Osteocyte (in vitro differentiated cells): ENCODE measurements at regions not wholly inside any gene's neighbourhood (a gene's known extent, or its start where the extent isn't known, plus 50 kb on each side); places are given as distances from the start of the nearest gene placed in this dataset.

ENCODE experiments used
- DNase-seq: peaks from one replicate; pipeline ENCODE4 v3.0.0; 2021; ENCODE audit warnings: mixed read lengths; ENCODE audit not compliant: unreplicated experiment; ENCODE audit errors: extremely low spot score
- H3K27ac Mint-ChIP-seq: one replicate; pipeline ENCODE4 v1.8.0; 2021; ENCODE audit warnings: mild to moderate bottlenecking, mixed read lengths; ENCODE audit not compliant: unreplicated experiment
- H3K27me3 Mint-ChIP-seq: one replicate; pipeline ENCODE4 v1.8.0; 2021; ENCODE audit warnings: mixed read lengths; ENCODE audit not compliant: unreplicated experiment
- H3K36me3 Mint-ChIP-seq: one replicate; pipeline ENCODE4 v1.8.0; 2021; ENCODE audit warnings: mixed read lengths; ENCODE audit not compliant: unreplicated experiment
- H3K4me1 Mint-ChIP-seq: one replicate; pipeline ENCODE4 v1.8.0; 2021; ENCODE audit warnings: mixed read lengths; ENCODE audit not compliant: unreplicated experiment
- H3K4me3 Mint-ChIP-seq: one replicate; pipeline ENCODE4 v1.8.0; 2021; ENCODE audit warnings: mild to moderate bottlenecking, moderate library complexity, mixed read lengths; ENCODE audit not compliant: unreplicated experiment
- H3K9me3 Mint-ChIP-seq: one replicate; pipeline ENCODE4 v1.8.0; 2021; ENCODE audit warnings: mixed read lengths; ENCODE audit not compliant: unreplicated experiment
- CTCF ChIP-seq: fragments of 200-600 bp; sonication (generic); IDR thresholded peaks from 2 replicates; pipeline ENCODE4 v1.5.0; 2021; ENCODE audit warnings: antibody characterized with exemption, mild to moderate bottlenecking, moderate library complexity

- no peaks in the 10 kb centered on the region for H3K27me3 Mint-ChIP-seq
- peaks cover 16% of the 10 kb centered on the region for H3K4me1 Mint-ChIP-seq
- H3K36me3 Mint-ChIP-seq = no peaks in the 10 kb centered on the region
- DNase-seq = no peak
- H3K9me3 Mint-ChIP-seq = no peaks in the 10 kb centered on the region
- no peak for TF ChIP-seq CTCF
- H3K4me3 Mint-ChIP-seq = no peak overlapping the region
- H3K27ac Mint-ChIP-seq = no peak overlapping the region
Measured at GRCh38 chr11:106427736-106428135, 350.3 kb downstream of the AASDHPPT start.

GRCh38 chr11:106442032-106442431, 364.6 kb downstream of the AASDHPPT start:
- Mint-ChIP-seq H3K27me3 (no peaks in the 10 kb centered on the region), H3K4me1 (peaks cover 10% of the 10 kb centered on the region), H3K36me3 (no peaks in the 10 kb centered on the region), H3K9me3 (peaks cover 11% of the 10 kb centered on the region), H3K27ac (no peak overlapping the region), H3K4me3 (no peak overlapping the region)
- no peak for DNase-seq
- no peak for TF ChIP-seq CTCF

GRCh38 chr11:106446302-106446701, 368.8 kb downstream of the AASDHPPT start:
- H3K27ac Mint-ChIP-seq = no peak overlapping the region

GRCh38 chr11:106446955-106447354, 369.5 kb downstream of the AASDHPPT start:
- no peaks in the 10 kb centered on the region for H3K27me3 Mint-ChIP-seq
- peaks cover 9% of the 10 kb centered on the region for H3K9me3 Mint-ChIP-seq
- H3K36me3 Mint-ChIP-seq = no peaks in the 10 kb centered on the region
- no peak for DNase-seq
- no peak overlapping the region for H3K27ac Mint-ChIP-seq
- TF ChIP-seq CTCF = no peak
- peaks cover 5% of the 10 kb centered on the region for H3K4me1 Mint-ChIP-seq
- H3K4me3 Mint-ChIP-seq = no peak overlapping the region

More at GRCh38 chr11:106446302-106446701, 368.8 kb downstream of the AASDHPPT start:
- Mint-ChIP-seq H3K9me3 (peaks cover 11% of the 10 kb centered on the region), H3K4me1 (peaks cover 9% of the 10 kb centered on the region), H3K36me3 (no peaks in the 10 kb centered on the region), H3K27me3 (no peaks in the 10 kb centered on the region), H3K4me3 (no peak overlapping the region)
- DNase-seq = no peak
- TF ChIP-seq CTCF = no peak

- H3K27me3 Mint-ChIP-seq = no peaks in the 10 kb centered on the region
Measured at GRCh38 chr11:106447631-106448191, 370.2 kb downstream of the AASDHPPT start.

More at GRCh38 chr11:106447631-106448191, 370.2 kb downstream of the AASDHPPT start:
- Mint-ChIP-seq H3K27ac (no peak overlapping the region), H3K9me3 (peaks cover 6% of the 10 kb centered on the region), H3K36me3 (no peaks in the 10 kb centered on the region), H3K4me1 (peaks cover 3% of the 10 kb centered on the region), H3K4me3 (no peak overlapping the region)
- no peak for DNase-seq
- no peak for TF ChIP-seq CTCF
